ENCODE measurements at regions not wholly inside any gene's neighbourhood (a gene's known extent, or its start where the extent isn't known, plus 50 kb on each side); places are given as distances from the start of the nearest gene placed in this dataset.
A peak's percentile ranks its signal among the peaks of the same experiment; 100 is the strongest.

- DNase-seq = no peak
- no peak overlapping the region for H3K4me3 Mint-ChIP-seq
- no peaks in the 10 kb centered on the region for H3K4me1 Mint-ChIP-seq
- POLR2A ChIA-PET (ENCODE audit: partially characterized antibody) = no interaction called here
- Histone ChIP-seq H3K27me3 (ENCODE audit: insufficient read depth, low read length) (no peaks in the 10 kb centered on the region), H3K9me3 (ENCODE audit: control insufficient read depth in 1 of 2, low read length in 2 of 2) (no peaks in the 10 kb centered on the region), H3K27ac (ENCODE audit: low read depth, low read length) (no peak overlapping the region), H3K4me1 (ENCODE audit: insufficient read depth, low read length) (no peaks in the 10 kb centered on the region), H3K36me3 (ENCODE audit: insufficient read depth, low read length) (no peaks in the 10 kb centered on the region), H3K4me3 (ENCODE audit: low read length in 2 of 2) (no peak overlapping the region)
- intact Hi-C loops (cut with micrococcal nuclease) = no loop called here
- CTCF ChIA-PET (ENCODE audit: partially characterized antibody) = no interaction called here
- H3K27me3 Mint-ChIP-seq = no peaks in the 10 kb centered on the region
- no peaks in the 10 kb centered on the region for H3K36me3 Mint-ChIP-seq
- H3K27ac Mint-ChIP-seq = no peak overlapping the region
- H3K9me3 Mint-ChIP-seq = peaks cover 0 to 7% (median 3%) of the 10 kb centered on the region in 8 donors
These were observed 317.4 kb upstream of the RARB start for GRCh38 chr3:25110642-25111041.

- Histone ChIP-seq H3K4me3 (ENCODE audit: low read length in 2 of 2) (no peak overlapping the region), H3K27me3 (ENCODE audit: insufficient read depth, low read length) (no peaks in the 10 kb centered on the region), H3K27ac (ENCODE audit: low read depth, low read length) (no peak overlapping the region), H3K36me3 (ENCODE audit: insufficient read depth, low read length) (no peaks in the 10 kb centered on the region), H3K4me1 (ENCODE audit: insufficient read depth, low read length) (no peaks in the 10 kb centered on the region), H3K9me3 (ENCODE audit: control insufficient read depth in 1 of 2, low read length in 2 of 2) (no peaks in the 10 kb centered on the region)
- Mint-ChIP-seq H3K36me3 (no peaks in the 10 kb centered on the region), H3K4me3 (no peak overlapping the region), H3K9me3 (peaks cover 0 to 11% (median 3%) of the 10 kb centered on the region in 8 donors), H3K4me1 (no peaks in the 10 kb centered on the region), H3K27ac (no peak overlapping the region), H3K27me3 (no peaks in the 10 kb centered on the region)
- DNase-seq = no peak
- intact Hi-C loops (cut with micrococcal nuclease) = no loop called here
- CTCF ChIA-PET (ENCODE audit: partially characterized antibody) = no interaction called here
- POLR2A ChIA-PET (ENCODE audit: partially characterized antibody) = no interaction called here
These were observed 314.2 kb upstream of the RARB start for GRCh38 chr3:25113891-25114290.

DNA sequence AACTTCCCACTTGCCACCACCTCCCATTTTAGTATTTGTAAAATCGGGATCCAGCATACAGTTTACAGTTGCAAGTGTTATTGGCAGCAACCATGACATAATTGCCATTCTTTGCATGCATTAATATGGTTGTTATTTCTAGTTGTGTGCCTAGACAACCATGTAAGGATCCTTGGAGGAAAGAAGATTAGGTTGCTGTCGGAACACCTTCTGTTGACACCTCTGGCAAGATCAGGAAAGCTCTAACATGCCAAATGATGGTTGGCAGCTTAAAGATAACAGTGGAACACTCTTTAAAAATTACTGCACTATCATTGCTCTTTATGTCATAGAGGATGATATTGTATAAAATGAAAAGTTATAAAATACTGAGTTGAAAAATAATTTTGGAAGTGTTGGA lies 313.5 kb upstream of the RARB start:
- Histone ChIP-seq H3K9me3 (ENCODE audit: control insufficient read depth in 1 of 2, low read length in 2 of 2) (no peaks in the 10 kb centered on the region), H3K27ac (ENCODE audit: low read depth, low read length) (no peak overlapping the region), H3K36me3 (ENCODE audit: insufficient read depth, low read length) (no peaks in the 10 kb centered on the region), H3K27me3 (ENCODE audit: insufficient read depth, low read length) (no peaks in the 10 kb centered on the region), H3K4me1 (ENCODE audit: insufficient read depth, low read length) (no peaks in the 10 kb centered on the region), H3K4me3 (ENCODE audit: low read length in 2 of 2) (no peak overlapping the region)
- H3K36me3 Mint-ChIP-seq = no peaks in the 10 kb centered on the region
- no peak for DNase-seq
- no peak overlapping the region for H3K27ac Mint-ChIP-seq
- ChIA-PET POLR2A (ENCODE audit: partially characterized antibody) (no interaction called here), CTCF (ENCODE audit: partially characterized antibody) (no interaction called here)
- no peaks in the 10 kb centered on the region for H3K27me3 Mint-ChIP-seq
- no peaks in the 10 kb centered on the region for H3K4me1 Mint-ChIP-seq
- intact Hi-C loops (cut with micrococcal nuclease) = no loop called here
- no peak overlapping the region for H3K4me3 Mint-ChIP-seq
- H3K9me3 Mint-ChIP-seq = peaks cover 0 to 8% (median 3%) of the 10 kb centered on the region in 8 donors

DNA sequence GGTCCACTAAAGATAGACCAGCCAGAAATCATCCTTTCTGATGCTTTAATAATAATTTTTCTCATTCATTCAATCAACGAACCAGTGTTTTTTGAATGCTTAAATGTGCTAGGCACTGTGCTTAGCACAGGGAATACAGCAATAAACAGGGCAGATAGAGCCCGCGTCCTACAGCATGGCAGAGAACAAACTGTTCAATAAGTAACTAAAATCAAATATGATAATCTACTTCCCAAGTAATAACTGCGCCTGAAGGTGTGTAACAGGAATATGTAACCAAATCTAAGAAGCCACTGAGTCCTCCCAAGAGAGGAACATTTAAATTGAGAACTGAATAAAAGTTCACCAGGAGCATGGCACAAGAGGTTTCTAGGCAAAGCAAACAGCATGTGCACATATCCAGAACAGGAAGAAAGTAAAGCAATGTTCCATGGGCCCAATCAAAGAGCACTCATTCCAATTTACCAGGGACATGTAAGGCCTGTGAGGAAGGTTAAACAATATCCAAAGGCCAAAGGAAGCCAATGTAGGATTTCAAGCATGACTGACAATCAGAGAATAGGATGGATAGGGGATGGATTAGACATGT lies 311.0 kb upstream of the RARB start:
- intact Hi-C loops (cut with micrococcal nuclease) = no loop called here

GRCh38 chr3:25119682-25120081 lies 308.4 kb upstream of the RARB start:
- H3K36me3 ChIP-seq (ENCODE audit: insufficient read depth, low read length) = no peaks in the 10 kb centered on the region
- Mint-ChIP-seq H3K27ac (no peak overlapping the region), H3K9me3 (peaks cover 0 to 10% (median 1%) of the 10 kb centered on the region in 8 donors), H3K4me1 (no peaks in the 10 kb centered on the region), H3K36me3 (no peaks in the 10 kb centered on the region), H3K4me3 (no peak overlapping the region), H3K27me3 (no peaks in the 10 kb centered on the region)
- H3K27me3 ChIP-seq (ENCODE audit: insufficient read depth, low read length) = no peaks in the 10 kb centered on the region
- no peaks in the 10 kb centered on the region for H3K9me3 ChIP-seq (ENCODE audit: control insufficient read depth in 1 of 2, low read length in 2 of 2)
- no peak for DNase-seq
- H3K27ac ChIP-seq (ENCODE audit: low read depth, low read length) = no peak overlapping the region
- H3K4me3 ChIP-seq (ENCODE audit: low read length in 2 of 2) = no peak overlapping the region
- CTCF ChIA-PET (ENCODE audit: partially characterized antibody) = no interaction called here
- no peaks in the 10 kb centered on the region for H3K4me1 ChIP-seq (ENCODE audit: insufficient read depth, low read length)
- intact Hi-C loops (cut with micrococcal nuclease) = no loop called here
- POLR2A ChIA-PET (ENCODE audit: partially characterized antibody) = no interaction called here

More for the DNA sequence above, 311.0 kb upstream of the RARB start:
- Mint-ChIP-seq H3K36me3 (no peaks in the 10 kb centered on the region), H3K4me3 (no peak overlapping the region), H3K27me3 (no peaks in the 10 kb centered on the region), H3K9me3 (peaks cover 0 to 10% (median 3%) of the 10 kb centered on the region in 8 donors), H3K27ac (no peak overlapping the region), H3K4me1 (no peaks in the 10 kb centered on the region)
- CTCF ChIA-PET (ENCODE audit: partially characterized antibody) = no interaction called here
- no peak for DNase-seq
- Histone ChIP-seq H3K27ac (ENCODE audit: low read depth, low read length) (no peak overlapping the region), H3K36me3 (ENCODE audit: insufficient read depth, low read length) (no peaks in the 10 kb centered on the region), H3K27me3 (ENCODE audit: insufficient read depth, low read length) (no peaks in the 10 kb centered on the region), H3K4me3 (ENCODE audit: low read length in 2 of 2) (no peak overlapping the region), H3K9me3 (ENCODE audit: control insufficient read depth in 1 of 2, low read length in 2 of 2) (no peaks in the 10 kb centered on the region), H3K4me1 (ENCODE audit: insufficient read depth, low read length) (no peaks in the 10 kb centered on the region)
- POLR2A ChIA-PET (ENCODE audit: partially characterized antibody) = no interaction called here

DNA sequence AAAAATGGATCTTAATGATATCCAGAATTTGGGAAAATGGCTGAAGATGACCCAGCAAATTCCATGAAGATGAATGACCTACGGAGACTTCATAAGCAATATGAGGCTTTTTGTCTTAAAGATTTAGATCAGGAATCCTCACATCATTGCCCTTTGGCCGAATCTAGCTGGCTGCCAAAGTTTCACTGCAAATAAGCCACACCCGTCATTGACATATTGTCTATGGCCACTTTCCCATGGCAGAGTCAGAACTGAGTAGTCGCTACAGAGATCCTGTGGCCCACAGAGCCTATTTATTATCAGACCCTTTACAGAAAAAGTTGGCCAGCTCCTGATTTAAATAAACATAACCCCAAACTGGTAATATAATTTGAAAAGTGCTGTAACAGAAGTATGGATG lies 307.4 kb upstream of the RARB start:
- Mint-ChIP-seq H3K4me1 (no peaks in the 10 kb centered on the region), H3K27ac (no peak overlapping the region), H3K27me3 (no peaks in the 10 kb centered on the region), H3K9me3 (peaks cover 0 to 10% (median 3%) of the 10 kb centered on the region in 8 donors), H3K36me3 (no peaks in the 10 kb centered on the region), H3K4me3 (no peak overlapping the region)
- Histone ChIP-seq H3K4me3 (ENCODE audit: low read length in 2 of 2) (no peak overlapping the region), H3K4me1 (ENCODE audit: insufficient read depth, low read length) (no peaks in the 10 kb centered on the region), H3K36me3 (ENCODE audit: insufficient read depth, low read length) (no peaks in the 10 kb centered on the region), H3K9me3 (ENCODE audit: control insufficient read depth in 1 of 2, low read length in 2 of 2) (no peaks in the 10 kb centered on the region), H3K27me3 (ENCODE audit: insufficient read depth, low read length) (no peaks in the 10 kb centered on the region), H3K27ac (ENCODE audit: low read depth, low read length) (no peak overlapping the region)
- no peak for DNase-seq
- ChIA-PET POLR2A (ENCODE audit: partially characterized antibody) (no interaction called here), CTCF (ENCODE audit: partially characterized antibody) (no interaction called here)
- intact Hi-C loops (cut with micrococcal nuclease) = no loop called here

DNA sequence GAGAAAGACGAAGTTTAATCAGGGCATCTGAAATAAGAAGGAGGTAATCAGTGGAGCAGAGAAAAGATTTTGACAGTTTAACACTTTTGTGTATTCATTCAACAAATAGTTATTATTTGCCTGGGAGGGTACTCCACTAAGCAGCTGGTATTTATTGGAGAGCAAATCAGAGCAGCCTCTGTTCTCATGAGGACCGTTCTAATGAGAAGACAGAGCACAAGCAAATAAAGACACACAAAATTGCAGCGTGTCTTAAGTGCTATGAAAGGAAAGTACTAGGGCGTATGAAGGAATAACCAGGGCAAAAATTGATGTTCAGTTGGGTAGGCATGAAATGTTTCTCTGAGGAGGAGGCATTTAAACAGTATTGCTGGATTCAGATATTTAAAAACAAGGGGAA lies 302.9 kb upstream of the RARB start:
- peaks cover 0 to 2% of the 10 kb centered on the region in 2 donors for H3K36me3 Mint-ChIP-seq
- H3K27ac Mint-ChIP-seq = no peak overlapping the region
- ChIA-PET CTCF (ENCODE audit: partially characterized antibody) (no interaction called here), POLR2A (ENCODE audit: partially characterized antibody) (no interaction called here)
- intact Hi-C loops (cut with micrococcal nuclease) = no loop called here
- Histone ChIP-seq H3K36me3 (ENCODE audit: insufficient read depth, low read length) (no peaks in the 10 kb centered on the region), H3K4me1 (ENCODE audit: insufficient read depth, low read length) (no peaks in the 10 kb centered on the region), H3K27me3 (ENCODE audit: insufficient read depth, low read length) (no peaks in the 10 kb centered on the region), H3K4me3 (ENCODE audit: low read length in 2 of 2) (no peak overlapping the region), H3K9me3 (ENCODE audit: control insufficient read depth in 1 of 2, low read length in 2 of 2) (no peaks in the 10 kb centered on the region), H3K27ac (ENCODE audit: low read depth, low read length) (no peak overlapping the region)
- peaks cover 5 to 22% (median 11%) of the 10 kb centered on the region in 8 donors for H3K9me3 Mint-ChIP-seq
- H3K4me1 Mint-ChIP-seq = no peaks in the 10 kb centered on the region
- H3K4me3 Mint-ChIP-seq = no peak overlapping the region
- H3K27me3 Mint-ChIP-seq = no peaks in the 10 kb centered on the region
- DNase-seq = no peak

DNA sequence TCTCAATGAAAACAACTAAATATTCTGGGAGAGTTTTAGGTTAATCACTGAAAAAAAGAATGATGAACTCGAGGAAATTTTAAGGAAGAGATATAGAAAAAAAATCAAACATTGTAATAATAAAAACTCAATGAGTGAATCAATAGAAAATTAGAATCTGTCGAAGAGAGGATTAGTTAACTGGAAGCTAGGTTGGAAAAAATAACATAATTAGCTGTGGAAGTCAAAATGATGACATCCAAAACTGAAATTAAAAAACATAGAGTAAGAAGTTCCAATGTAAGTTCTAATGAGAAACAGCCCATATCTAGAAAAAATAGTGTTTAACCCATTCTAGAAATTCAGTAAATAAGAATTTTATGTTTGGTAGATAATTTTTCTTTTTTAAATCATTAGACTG lies 299.3 kb upstream of the RARB start:
- peaks cover 0 to 2% of the 10 kb centered on the region in 2 donors for H3K36me3 Mint-ChIP-seq
- no peaks in the 10 kb centered on the region for H3K36me3 ChIP-seq (ENCODE audit: insufficient read depth, low read length)
- H3K27me3 Mint-ChIP-seq = no peaks in the 10 kb centered on the region
- peak overlapping the region in 1 of 8 donors; percentile 46 for H3K4me3 Mint-ChIP-seq
- H3K4me3 ChIP-seq (ENCODE audit: low read length in 2 of 2) = no peak overlapping the region
- intact Hi-C loops (cut with micrococcal nuclease) = no loop called here
- DNase-seq = no peak
- CTCF ChIA-PET (ENCODE audit: partially characterized antibody) = no interaction called here
- peaks cover 5 to 21% (median 15%) of the 10 kb centered on the region in 8 donors for H3K9me3 Mint-ChIP-seq
- H3K27ac ChIP-seq (ENCODE audit: low read depth, low read length) = no peak overlapping the region
- H3K4me1 ChIP-seq (ENCODE audit: insufficient read depth, low read length) = no peaks in the 10 kb centered on the region
- no peaks in the 10 kb centered on the region for H3K4me1 Mint-ChIP-seq
- H3K27me3 ChIP-seq (ENCODE audit: insufficient read depth, low read length) = no peaks in the 10 kb centered on the region
- no peak overlapping the region for H3K27ac Mint-ChIP-seq
- POLR2A ChIA-PET (ENCODE audit: partially characterized antibody) = no interaction called here
- H3K9me3 ChIP-seq (ENCODE audit: control insufficient read depth in 1 of 2, low read length in 2 of 2) = no peaks in the 10 kb centered on the region
